ENCODE measurements at regions not wholly inside any gene's neighbourhood (a gene's known extent, or its start where the extent isn't known, plus 50 kb on each side); places are given as distances from the start of the nearest gene placed in this dataset.

DNA sequence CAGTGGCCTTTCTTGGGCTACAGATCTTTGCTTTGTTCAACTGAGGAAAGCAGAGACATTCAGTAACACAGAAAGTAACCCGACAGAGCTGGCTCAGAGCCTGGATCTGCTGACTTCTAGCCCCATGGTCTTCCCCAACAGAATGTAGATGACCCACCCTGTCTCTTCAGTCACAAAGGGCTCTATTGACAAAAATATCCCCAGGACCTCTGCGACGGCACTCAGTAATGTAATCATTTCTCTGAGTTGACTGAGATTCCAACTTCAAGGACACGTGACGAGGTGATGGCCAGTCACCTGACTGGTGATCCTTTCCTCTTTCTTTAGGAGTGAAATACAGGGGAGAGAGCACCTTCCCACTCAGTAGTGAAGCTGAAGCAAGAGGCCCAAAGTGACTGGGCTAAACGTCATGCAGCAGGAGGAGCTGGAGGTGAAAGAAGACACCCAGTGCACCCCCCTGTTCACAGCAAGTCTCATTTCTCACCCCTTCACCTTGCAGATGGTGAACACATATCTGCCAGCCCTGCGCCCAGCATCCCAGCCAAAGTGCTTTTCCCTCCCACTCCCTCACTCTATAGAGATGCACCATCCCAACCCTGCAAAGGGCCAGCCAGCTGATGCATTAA, 179.2 kb upstream of the EGLN3 start:
- Histone ChIP-seq H3K4me2 (ENCODE audit: extremely low read depth, insufficient read depth, low read length) (no peak overlapping the region), H3K36me3 (ENCODE audit: control insufficient read depth, insufficient read depth, low read length) (no peaks in the 10 kb centered on the region), H3K4me3 (replicated peaks in 1 of 4; ENCODE audit: control extremely low read depth in 1 of 4, insufficient read depth in 1 of 4, low read depth in 3 of 4, low read length in 4 of 4) (no peak overlapping the region), H3K9ac (ENCODE audit: insufficient read depth, low read length) (no peak overlapping the region), H3K79me2 (ENCODE audit: control insufficient read depth, insufficient read depth, low read length) (no peaks in the 10 kb centered on the region), H3K27me3 (ENCODE audit: control insufficient read depth, insufficient read depth, low read length) (no peaks in the 10 kb centered on the region), H3K4me1 (ENCODE audit: control insufficient read depth, extremely low read depth, insufficient read depth, low read length) (no peaks in the 10 kb centered on the region), H3K9me3 (ENCODE audit: control insufficient read depth, insufficient read depth, low read depth, low read length) (no peaks in the 10 kb centered on the region), H2AFZ (ENCODE audit: low read length) (no peak overlapping the region), H3K27ac (ENCODE audit: insufficient read depth, low read length) (no peak overlapping the region), H4K20me1 (ENCODE audit: control insufficient read depth, extremely low read depth, insufficient read depth, low read length) (no peaks in the 10 kb centered on the region)
- TF ChIP-seq, protein P1, sequence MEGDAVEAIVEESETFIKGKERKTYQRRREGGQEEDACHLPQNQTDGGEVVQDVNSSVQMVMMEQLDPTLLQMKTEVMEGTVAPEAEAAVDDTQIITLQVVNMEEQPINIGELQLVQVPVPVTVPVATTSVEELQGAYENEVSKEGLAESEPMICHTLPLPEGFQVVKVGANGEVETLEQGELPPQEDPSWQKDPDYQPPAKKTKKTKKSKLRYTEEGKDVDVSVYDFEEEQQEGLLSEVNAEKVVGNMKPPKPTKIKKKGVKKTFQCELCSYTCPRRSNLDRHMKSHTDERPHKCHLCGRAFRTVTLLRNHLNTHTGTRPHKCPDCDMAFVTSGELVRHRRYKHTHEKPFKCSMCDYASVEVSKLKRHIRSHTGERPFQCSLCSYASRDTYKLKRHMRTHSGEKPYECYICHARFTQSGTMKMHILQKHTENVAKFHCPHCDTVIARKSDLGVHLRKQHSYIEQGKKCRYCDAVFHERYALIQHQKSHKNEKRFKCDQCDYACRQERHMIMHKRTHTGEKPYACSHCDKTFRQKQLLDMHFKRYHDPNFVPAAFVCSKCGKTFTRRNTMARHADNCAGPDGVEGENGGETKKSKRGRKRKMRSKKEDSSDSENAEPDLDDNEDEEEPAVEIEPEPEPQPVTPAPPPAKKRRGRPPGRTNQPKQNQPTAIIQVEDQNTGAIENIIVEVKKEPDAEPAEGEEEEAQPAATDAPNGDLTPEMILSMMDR (conservative IDR thresholded peaks at IDR 0.05 in 1 of 2, IDR thresholded peaks at IDR 0.05 in 1 of 2; ENCODE audit: low read depth in 1 of 2, low read length in 2 of 2) = no peak
- TF ChIP-seq EZH2 (IDR thresholded peaks at IDR 0.05; ENCODE audit: low read length, missing control alignments) = no peak
- no peak for DNase-seq (ENCODE audit: low read depth in 2 of 2)

- no peak overlapping the region for H2AFZ ChIP-seq (ENCODE audit: low read length)
- H3K4me3 ChIP-seq (replicated peaks in 1 of 4; ENCODE audit: control extremely low read depth in 1 of 4, insufficient read depth in 1 of 4, low read depth in 3 of 4, low read length in 4 of 4) = no peak overlapping the region
- no peak overlapping the region for H3K27ac ChIP-seq (ENCODE audit: insufficient read depth, low read length)
- H3K9ac ChIP-seq (ENCODE audit: insufficient read depth, low read length) = no peak overlapping the region
- no peaks in the 10 kb centered on the region for H3K27me3 ChIP-seq (ENCODE audit: control insufficient read depth, insufficient read depth, low read length)
- DNase-seq (ENCODE audit: low read depth in 2 of 2) = no peak
- no peak overlapping the region for H3K4me2 ChIP-seq (ENCODE audit: extremely low read depth, insufficient read depth, low read length)
- H3K4me1 ChIP-seq (ENCODE audit: control insufficient read depth, extremely low read depth, insufficient read depth, low read length) = no peaks in the 10 kb centered on the region
- no peaks in the 10 kb centered on the region for H3K9me3 ChIP-seq (ENCODE audit: control insufficient read depth, insufficient read depth, low read depth, low read length)
- H4K20me1 ChIP-seq (ENCODE audit: control insufficient read depth, extremely low read depth, insufficient read depth, low read length) = no peaks in the 10 kb centered on the region
- no peaks in the 10 kb centered on the region for H3K36me3 ChIP-seq (ENCODE audit: control insufficient read depth, insufficient read depth, low read length)
- H3K79me2 ChIP-seq (ENCODE audit: control insufficient read depth, insufficient read depth, low read length) = no peaks in the 10 kb centered on the region
- TF ChIP-seq EZH2 (IDR thresholded peaks at IDR 0.05; ENCODE audit: low read length, missing control alignments) = no peak
- TF ChIP-seq, protein P1 (conservative IDR thresholded peaks at IDR 0.05 in 1 of 2, IDR thresholded peaks at IDR 0.05 in 1 of 2; ENCODE audit: low read depth in 1 of 2, low read length in 2 of 2) = no peak
Observed at GRCh38 chr14:34128665-34129064, 177.8 kb upstream of the EGLN3 start.

DNA sequence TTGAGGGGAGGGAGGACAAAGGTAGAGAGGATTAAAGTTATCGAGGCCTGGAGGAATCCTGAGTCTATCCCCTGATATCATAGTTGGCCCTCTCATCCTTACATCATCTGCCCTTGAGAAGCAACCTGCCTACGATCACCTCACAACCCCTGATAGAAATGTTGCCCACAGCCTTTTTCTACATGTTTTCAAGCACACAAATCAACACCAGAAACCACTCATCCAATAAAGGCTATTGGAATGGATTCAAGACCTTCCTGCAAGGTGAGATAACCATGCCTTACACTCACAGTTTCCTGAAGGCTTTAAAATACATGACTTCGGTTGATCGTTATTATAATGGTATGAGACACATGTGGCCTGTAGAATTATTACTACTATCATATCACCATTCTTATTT, 175.7 kb upstream of the EGLN3 start:
- H4K20me1 ChIP-seq (ENCODE audit: control insufficient read depth, extremely low read depth, insufficient read depth, low read length) = no peaks in the 10 kb centered on the region
- H2AFZ ChIP-seq (ENCODE audit: low read length) = no peak overlapping the region
- no peaks in the 10 kb centered on the region for H3K27me3 ChIP-seq (ENCODE audit: control insufficient read depth, insufficient read depth, low read length)
- no peak overlapping the region for H3K9ac ChIP-seq (ENCODE audit: insufficient read depth, low read length)
- H3K36me3 ChIP-seq (ENCODE audit: control insufficient read depth, insufficient read depth, low read length) = no peaks in the 10 kb centered on the region
- TF ChIP-seq, protein P1 (conservative IDR thresholded peaks at IDR 0.05 in 1 of 2, IDR thresholded peaks at IDR 0.05 in 1 of 2; ENCODE audit: low read depth in 1 of 2, low read length in 2 of 2) = no peak
- no peaks in the 10 kb centered on the region for H3K79me2 ChIP-seq (ENCODE audit: control insufficient read depth, insufficient read depth, low read length)
- H3K4me2 ChIP-seq (ENCODE audit: extremely low read depth, insufficient read depth, low read length) = no peak overlapping the region
- H3K27ac ChIP-seq (ENCODE audit: insufficient read depth, low read length) = no peak overlapping the region
- no peak overlapping the region for H3K4me3 ChIP-seq (replicated peaks in 1 of 4; ENCODE audit: control extremely low read depth in 1 of 4, insufficient read depth in 1 of 4, low read depth in 3 of 4, low read length in 4 of 4)
- no peaks in the 10 kb centered on the region for H3K4me1 ChIP-seq (ENCODE audit: control insufficient read depth, extremely low read depth, insufficient read depth, low read length)
- H3K9me3 ChIP-seq (ENCODE audit: control insufficient read depth, insufficient read depth, low read depth, low read length) = no peaks in the 10 kb centered on the region
- DNase-seq (ENCODE audit: low read depth in 2 of 2) = no peak
